GM19452 (cell line): ENCODE measurements at regions not wholly inside any gene's neighbourhood (a gene's known extent, or its start where the extent isn't known, plus 50 kb on each side); places are given as distances from the start of the nearest gene placed in this dataset.

Experiments
- ATAC-seq: cut with Tn5 transposase; IDR thresholded peaks from one replicate; pipeline ENCODE4 v1.9.1; 2021; ENCODE audit not compliant: unreplicated experiment

GRCh38 chr2:120986898-120987650, 251.4 kb downstream of the GLI2 start:
- ATAC-seq, result no peak

GRCh38 chr2:120988051-120988699, 252.5 kb downstream of the GLI2 start:
- ATAC-seq, result no peak

- no peak for ATAC-seq
Measured at GRCh38 chr2:120988700-120989511, 253.2 kb downstream of the GLI2 start.

GRCh38 chr2:120989512-120990441, 254.1 kb downstream of the GLI2 start:
- no peak for ATAC-seq

GRCh38 chr2:120990451-120990871, 254.8 kb downstream of the GLI2 start:
- no peak for ATAC-seq

GRCh38 chr2:120991441-120991840, 255.8 kb downstream of the GLI2 start:
- no peak for ATAC-seq

- no peak for ATAC-seq
Measured at GRCh38 chr2:120992791-120993555, 257.3 kb downstream of the GLI2 start.

- ATAC-seq, result no peak
Measured at GRCh38 chr2:120993661-120994060, 258.0 kb downstream of the GLI2 start.

GRCh38 chr2:120994301-120994995, 258.8 kb downstream of the GLI2 start:
- ATAC-seq, result no peak

GRCh38 chr2:120995152-120995551, 259.5 kb downstream of the GLI2 start:
- ATAC-seq, result no peak

- ATAC-seq, result no peak
Measured at GRCh38 chr2:120995656-120996190, 260.1 kb downstream of the GLI2 start.

GRCh38 chr2:120999377-121000097, 263.9 kb downstream of the GLI2 start:
- ATAC-seq, result no peak

GRCh38 chr2:121000804-121001203, 265.1 kb downstream of the GLI2 start:
- no peak for ATAC-seq

- ATAC-seq, result no peak
Measured at GRCh38 chr2:121001641-121002040, 266.0 kb downstream of the GLI2 start.

- ATAC-seq, result no peak
Measured at GRCh38 chr2:121002597-121002996, 266.9 kb downstream of the GLI2 start.

- no peak for ATAC-seq
Measured at GRCh38 chr2:121003391-121003790, 267.7 kb downstream of the GLI2 start.

- no peak for ATAC-seq
Measured at GRCh38 chr2:121004359-121004758, 268.7 kb downstream of the GLI2 start.

GRCh38 chr2:121004950-121005349, 269.3 kb downstream of the GLI2 start:
- ATAC-seq, result no peak
